Midbrain (tissue), 1 donor: ENCODE measurements at regions not wholly inside any gene's neighbourhood (a gene's known extent, or its start where the extent isn't known, plus 50 kb on each side); places are given as distances from the start of the nearest gene placed in this dataset.

Source experiments
- DNase-seq: peaks from one replicate; lab custom pipeline; 2025; lab: John Stamatoyannopoulos, UW

DNA sequence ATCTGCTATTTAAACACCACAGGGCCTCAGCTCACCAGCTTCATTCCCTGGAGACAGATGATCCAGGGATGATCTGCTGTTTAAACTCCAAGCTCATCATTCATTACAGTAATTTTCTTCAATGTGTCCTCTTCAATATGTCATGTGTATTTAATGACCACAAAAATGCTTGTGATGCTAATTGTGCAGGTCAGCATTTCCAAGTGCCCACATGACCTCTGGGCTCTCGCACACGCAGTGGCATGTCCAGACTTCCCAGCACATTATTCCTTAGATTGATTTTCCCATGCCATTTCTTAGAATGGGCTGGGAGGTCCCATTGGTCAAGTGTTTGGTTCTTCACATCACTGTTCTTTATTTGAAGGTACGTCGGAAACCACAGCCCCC, 434.4 kb downstream of the HAO1 start:
- DNase-seq = no peak

DNA sequence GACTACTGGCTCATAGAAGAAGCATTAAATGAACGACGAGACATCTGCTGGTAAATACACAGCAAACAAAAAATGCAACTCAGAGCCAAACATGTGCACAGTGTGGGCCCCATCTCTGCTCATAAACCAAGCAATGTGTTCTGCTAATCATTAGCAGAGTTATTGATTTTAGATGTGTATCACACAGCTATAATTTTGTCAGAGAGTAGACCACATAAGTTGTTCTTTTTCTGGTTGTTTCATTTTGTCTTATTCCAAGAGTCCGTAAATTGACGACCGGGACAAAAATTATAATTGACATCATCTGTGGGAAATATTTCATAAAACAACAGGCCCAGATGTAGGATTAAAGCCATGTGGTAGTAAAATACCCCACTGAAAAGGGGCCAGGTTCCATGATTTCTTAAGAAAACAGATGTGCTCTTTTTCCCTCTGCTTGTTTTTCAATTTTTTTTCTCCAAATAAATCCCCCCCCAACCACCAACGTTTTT, 423.6 kb downstream of the HAO1 start:
- DNase-seq = no peak

DNA sequence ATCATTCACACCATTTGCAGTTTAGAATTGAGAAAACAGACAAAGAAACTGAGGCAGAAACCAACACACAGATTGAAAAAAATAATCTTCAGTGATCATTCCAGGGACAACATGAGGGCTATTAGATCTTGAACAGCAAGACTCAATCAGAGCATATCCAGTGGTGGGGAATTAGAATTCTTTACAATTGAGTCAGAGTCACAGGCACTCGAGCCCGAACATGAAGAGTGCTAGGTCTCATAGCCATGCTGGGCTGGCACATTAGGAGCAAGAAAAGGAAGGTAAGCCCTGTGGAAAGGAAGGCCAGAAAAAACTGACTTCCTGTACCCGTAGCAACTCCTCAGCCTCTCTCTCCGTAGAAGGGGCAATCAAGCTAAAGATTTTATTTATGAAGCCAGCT, 419.9 kb downstream of the HAO1 start:
- no peak for DNase-seq

GRCh38 chr20:7523288-7523687, 417.0 kb downstream of the HAO1 start:
- DNase-seq = no peak

- DNase-seq = no peak
Measured at GRCh38 chr20:7540018-7540417, 400.2 kb downstream of the HAO1 start.

- no peak for DNase-seq
Measured at GRCh38 chr20:7540923-7541322, 399.3 kb downstream of the HAO1 start.

- DNase-seq = no peak
Measured at GRCh38 chr20:7571101-7571500, 369.2 kb downstream of the HAO1 start.

DNA sequence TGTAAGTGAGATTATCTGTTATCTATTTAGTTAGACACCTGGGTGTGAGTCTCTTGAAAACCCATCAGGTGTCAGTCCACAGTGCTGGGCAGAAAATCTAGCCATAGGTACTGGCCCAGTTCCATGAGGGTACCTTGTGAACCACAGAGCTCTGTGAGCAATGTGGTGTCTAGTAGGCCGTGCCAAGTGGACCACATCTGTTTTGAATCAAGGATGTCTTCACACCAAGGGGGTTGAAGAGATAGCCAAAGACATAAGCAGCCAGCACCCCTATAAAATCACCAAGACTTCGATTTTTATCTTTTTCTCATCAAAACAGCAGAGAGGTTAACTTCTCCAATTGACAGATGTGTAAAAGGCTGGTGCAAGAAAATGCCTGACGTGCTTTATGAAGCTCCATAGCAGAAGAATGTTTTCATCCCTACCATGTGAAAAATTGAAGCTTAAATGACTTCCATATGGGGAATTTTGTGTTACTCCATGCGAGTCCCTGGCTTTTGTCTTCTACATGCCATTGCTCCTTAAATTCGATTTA, 368.7 kb downstream of the HAO1 start:
- DNase-seq = no peak

DNA sequence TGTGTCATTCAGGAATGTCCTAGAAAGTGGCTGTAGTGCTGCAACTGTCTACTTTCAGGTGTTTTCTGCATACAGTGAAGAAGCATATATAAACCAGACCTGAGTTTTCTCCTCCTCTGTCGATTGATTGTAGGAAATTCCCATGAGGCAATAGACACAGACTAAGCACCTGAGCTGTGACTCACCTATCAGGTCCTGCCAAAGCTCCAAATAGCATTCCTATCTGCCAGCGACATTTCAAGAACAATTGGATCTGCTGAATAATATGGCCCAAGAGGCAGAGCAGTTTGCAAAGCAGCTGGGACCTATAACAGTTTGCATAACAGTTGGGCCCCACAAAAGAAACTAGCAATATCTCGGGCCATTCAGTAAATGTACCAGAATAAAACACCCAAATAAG, 360.4 kb downstream of the HAO1 start:
- no peak for DNase-seq

DNA sequence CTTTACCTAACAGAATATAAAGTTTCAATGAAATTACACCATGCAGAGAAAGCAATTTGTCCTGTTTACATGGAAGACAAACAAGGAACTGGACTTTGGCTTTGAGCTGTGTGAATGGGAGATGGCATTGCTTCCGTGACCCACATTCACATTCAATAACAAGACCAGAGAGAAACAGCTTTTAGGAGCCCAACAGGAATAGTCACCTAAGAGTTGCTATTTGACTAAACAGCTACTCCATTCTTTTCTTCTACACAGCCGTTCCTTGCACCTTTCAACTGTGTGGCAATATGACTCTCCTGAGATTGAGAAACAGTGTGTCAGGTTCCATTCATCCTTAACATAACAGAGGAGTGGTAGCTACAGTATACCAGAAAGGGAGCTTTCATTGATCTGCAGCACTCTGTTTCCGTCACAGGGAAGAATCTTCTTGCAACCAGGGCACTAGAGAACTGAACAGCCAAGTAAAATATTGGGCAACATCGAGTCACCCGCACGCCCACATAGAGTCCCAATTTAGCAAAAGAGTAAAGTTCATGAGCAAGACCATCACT, 355.1 kb downstream of the HAO1 start:
- no peak for DNase-seq

DNA sequence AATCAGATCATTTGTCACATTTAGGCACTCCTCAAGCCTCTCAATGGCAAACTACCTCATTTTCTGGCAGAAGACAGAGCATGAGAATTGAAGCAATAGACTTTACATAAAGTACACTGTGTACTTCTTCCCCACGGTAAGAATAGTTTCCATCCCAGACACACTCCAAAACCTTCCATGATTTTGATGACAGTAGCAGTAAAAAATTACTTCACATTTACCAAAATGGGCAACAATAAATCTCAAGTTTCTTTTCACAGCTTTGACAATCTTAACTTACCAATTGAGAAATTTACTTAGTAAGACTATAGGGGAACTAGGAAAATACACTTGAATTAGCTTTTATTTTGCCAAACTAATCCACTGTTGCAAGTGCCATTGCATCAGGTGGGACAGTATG, 353.8 kb downstream of the HAO1 start:
- no peak for DNase-seq

DNA sequence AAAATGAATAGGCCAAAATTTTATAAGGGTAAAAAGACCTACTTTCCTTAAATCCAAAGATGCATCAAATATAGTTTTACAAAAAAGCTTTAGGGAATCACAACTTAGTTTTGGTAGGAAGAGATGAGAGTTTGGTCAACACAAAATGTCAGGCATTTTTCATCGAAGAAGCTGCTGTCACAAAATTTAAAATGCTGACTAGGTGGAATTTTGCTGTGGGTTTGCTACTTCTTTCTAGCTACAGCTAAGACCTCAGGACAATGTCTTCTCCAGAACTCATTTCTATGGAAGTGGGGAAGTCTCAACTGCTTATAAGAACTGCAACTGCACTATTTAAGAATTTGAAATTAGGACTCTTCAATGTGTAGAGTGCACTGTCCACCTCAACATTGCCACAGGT, 351.1 kb downstream of the HAO1 start:
- DNase-seq = no peak

DNA sequence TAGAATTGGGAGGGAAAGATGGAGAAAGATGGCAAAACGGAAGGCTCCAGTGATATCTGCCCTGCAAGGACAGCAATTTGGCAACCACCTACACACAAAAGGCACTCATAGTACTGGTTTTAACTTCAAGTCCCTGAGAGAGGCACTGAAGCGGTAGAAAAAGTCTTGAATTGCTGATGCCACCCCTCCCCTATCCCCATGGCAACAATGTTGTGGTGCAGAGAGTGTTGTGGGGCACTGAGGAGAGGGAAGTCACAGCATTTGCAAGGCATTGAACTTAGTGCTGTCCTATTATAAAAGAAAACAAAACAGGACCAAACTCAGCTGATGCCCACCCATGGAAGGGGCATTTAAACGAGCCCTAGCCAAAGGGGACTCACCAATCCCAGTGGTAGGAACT, 343.7 kb downstream of the HAO1 start:
- no peak for DNase-seq

GRCh38 chr20:7601431-7601830, 338.8 kb downstream of the HAO1 start:
- DNase-seq = no peak

DNA sequence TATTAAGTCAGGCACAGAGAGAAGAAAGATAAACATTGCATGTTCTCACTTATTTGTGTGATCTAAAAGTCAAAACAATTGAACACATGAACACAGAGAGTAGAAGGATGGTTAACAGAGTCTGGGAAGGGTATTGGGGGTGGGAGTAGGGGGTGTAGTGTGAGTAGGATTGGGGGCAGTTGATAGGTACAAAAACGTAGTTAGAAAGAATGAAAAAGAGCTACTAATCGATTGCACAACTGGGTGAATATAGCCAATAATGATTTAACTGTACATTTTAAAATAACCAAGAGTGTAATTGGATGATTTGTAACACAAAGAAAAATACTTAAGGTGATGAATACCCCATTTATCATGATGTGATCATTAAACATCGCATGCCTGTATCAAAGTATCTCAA, 333.3 kb downstream of the HAO1 start:
- no peak for DNase-seq

GRCh38 chr20:7608250-7608649, 332.0 kb downstream of the HAO1 start:
- DNase-seq = no peak

- DNase-seq = no peak
Measured at GRCh38 chr20:7609251-7609650, 331.0 kb downstream of the HAO1 start.

DNA sequence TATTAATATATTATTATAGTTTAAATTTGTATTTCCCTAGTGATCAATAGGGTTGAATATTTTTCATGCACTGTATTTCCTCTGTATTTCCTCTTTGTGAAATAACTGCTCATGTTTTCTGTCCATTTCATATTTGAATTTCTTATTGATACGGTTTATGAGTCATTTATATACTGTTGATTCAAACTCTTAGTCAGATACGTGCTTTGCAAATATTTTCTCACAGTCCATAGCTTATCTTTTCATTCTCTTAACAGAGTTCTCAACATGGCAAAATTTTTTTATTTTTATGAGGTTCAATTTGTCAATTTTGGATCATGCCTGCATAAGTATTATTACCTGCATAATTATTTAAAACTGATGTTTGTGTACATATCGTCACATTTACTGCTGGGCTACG, 329.6 kb downstream of the HAO1 start:
- DNase-seq = no peak

- DNase-seq = no peak
Measured at GRCh38 chr20:7617797-7618196, 322.5 kb downstream of the HAO1 start.

- DNase-seq = no peak
Measured at GRCh38 chr20:7622399-7622961, 317.8 kb downstream of the HAO1 start.

DNA sequence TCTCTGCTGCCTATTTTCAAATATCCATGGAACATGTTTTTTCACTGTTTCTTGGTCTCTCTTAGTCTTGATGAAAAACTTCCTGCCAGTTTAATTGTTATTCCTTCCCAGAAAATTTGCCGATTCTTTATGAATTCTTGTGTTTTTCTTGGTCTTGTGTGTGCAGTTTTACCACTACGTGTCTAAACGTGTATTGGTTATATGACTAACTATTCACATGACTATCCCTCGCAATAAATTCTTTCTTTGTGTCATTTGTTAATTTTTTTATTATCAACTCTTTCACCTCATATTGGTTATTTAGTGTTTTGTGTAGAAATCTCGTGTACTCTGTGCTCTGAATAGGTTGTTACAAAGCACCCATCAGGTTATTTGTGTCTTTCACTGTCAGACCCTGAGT, 315.4 kb downstream of the HAO1 start:
- no peak for DNase-seq

DNA sequence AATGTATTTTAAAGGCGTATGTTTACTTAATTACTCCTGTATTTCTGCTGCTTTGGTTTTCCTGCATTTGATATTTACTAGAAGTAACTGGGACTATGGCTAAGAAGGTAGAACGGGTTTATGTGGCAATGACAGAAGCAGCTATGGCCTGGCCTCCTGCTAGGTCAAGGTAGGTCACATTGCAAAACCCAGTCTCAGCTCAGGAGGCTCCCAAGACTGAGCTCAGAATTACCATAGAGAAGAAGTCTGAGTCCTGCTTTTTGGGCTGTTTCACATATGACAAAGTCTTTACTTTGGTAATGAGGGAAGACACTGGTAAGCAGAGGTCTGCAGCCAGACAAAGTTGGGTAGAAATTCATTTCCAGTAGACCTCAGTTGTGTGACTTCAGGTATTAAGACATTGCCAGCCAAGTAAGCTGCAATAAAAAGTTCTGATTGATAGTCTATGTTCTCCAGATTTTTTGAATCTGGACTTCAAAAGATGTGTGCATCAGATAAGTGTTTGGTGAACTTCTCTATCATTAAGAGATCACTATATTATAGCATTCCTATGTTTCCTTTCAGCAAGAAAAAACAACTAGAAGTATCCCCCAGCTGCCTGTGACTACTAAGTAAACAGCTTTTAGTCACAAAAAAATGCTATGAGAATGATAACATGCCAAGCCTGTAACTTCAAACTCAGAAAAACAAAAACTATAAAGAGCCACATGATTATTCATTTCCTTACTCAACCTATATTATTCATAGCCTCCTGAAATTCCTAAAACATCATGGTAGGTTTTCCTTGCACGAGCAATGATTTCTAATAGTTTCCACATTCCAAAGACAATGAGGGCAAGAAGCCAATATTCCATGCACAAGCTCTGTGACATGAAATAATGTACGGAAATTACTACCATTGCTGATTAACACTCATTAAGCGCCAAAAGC, 312.3 kb downstream of the HAO1 start:
- no peak for DNase-seq

- no peak for DNase-seq
Measured at GRCh38 chr20:7629880-7630279, 310.4 kb downstream of the HAO1 start.
